H1 (cell line): ENCODE measurements at regions not wholly inside any gene's neighbourhood (a gene's known extent, or its start where the extent isn't known, plus 50 kb on each side); places are given as distances from the start of the nearest gene placed in this dataset.

Experiments used
- CBX5 ChIP-seq: fragments of 300-800, 300-1000 bp; sonication (generic); IDR thresholded peaks from 2 replicates; pipeline ENCODE4 v1.7.1; 2016; ENCODE audit warnings: antibody characterized with exemption, low read length, low read depth
- CBX8 ChIP-seq: fragments of 300-800, 300-1000 bp; sonication (generic); IDR thresholded peaks from 2 replicates; pipeline ENCODE4 v1.7.1; 2016; ENCODE audit warnings: low read depth, low read length, borderline replicate concordance
- POLR2A ChIP-seq, 2 experiments: IDR thresholded peaks; 1 replicate in 1 of 2; 2 replicates in 1 of 2; pipeline ENCODE4 v1.6.1; 2011; ENCODE audit warnings: low read depth in 2 of 2, low read length in 2 of 2, mild to moderate bottlenecking in 2 of 2; ENCODE audit errors: control extremely low read depth in 1 of 2
- RBBP5 ChIP-seq: IDR thresholded peaks from 2 replicates; pipeline ENCODE4 v1.7.1; 2012; ENCODE audit warnings: low read depth, mild to moderate bottlenecking, inconsistent platforms, low read length, moderate library complexity, borderline replicate concordance
- SIRT6 ChIP-seq: IDR thresholded peaks from one replicate; pipeline ENCODE4 v1.7.1; 2012; ENCODE audit warnings: low read length, inconsistent platforms
- TAF7 ChIP-seq: optimal IDR thresholded peaks from 2 replicates; pipeline ENCODE3; 2011; ENCODE audit warnings: low read depth, mild to moderate bottlenecking, inconsistent platforms, low read length, moderate library complexity, borderline replicate concordance
- TF ChIP-seq, protein P1 (sequence below): IDR thresholded peaks from 2 replicates; pipeline ENCODE4 v1.6.1; 2011; ENCODE audit warnings: low read depth, mild to moderate bottlenecking, low read length; ENCODE audit not compliant: insufficient read depth

DNA sequence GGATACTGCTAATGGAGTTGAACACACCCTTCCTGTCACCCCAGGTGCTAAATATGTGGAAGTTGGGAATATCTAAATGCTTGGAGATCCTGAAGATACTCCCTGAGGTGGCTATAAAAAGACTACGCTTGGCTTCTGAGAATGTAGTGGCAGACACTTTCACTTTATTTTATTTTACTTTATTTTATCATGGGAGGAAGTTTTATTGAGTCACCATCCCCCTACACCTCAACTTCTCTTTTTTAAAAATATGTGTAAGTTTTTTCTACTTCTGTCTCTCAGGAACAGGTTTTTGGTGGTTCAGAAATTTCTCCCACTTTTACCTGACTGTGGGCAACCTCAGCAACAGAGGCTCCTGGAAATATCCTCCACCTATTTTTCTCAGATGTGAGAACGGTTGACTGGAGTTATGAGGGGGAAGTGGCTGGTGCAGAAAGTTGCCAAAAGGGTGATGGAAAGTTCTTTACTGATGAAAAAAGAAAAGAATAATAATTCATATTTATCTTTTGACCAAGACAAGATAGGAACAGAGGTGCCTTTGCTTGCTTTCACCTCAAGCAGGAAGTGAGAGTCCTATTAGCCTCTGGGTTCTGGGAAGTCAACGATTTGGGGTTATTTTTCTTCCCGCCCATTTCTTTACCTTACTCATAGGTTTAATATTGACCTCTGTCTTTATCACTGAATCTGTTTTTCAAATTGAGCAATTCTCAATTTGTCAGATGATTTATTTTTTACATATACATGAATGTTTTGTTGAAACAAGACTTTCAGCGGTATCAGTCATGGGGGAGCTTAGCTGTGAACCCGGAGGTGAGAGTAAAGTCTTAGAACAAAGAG is 103.6 kb downstream of the AHR start (continued):
- TF ChIP-seq SIRT6 (no peak), CBX5 (no peak), POLR2A (IDR thresholded peaks at IDR 0.05; ENCODE audit: control extremely low read depth in 1 of 2, low read depth in 2 of 2, low read length in 2 of 2) (no peak), RBBP5 (no peak), CBX8 (no peak), TAF7 (no peak)
- TF ChIP-seq, protein P1, sequence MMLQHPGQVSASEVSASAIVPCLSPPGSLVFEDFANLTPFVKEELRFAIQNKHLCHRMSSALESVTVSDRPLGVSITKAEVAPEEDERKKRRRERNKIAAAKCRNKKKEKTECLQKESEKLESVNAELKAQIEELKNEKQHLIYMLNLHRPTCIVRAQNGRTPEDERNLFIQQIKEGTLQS = no peak
